H1 (cell line): ENCODE measurements at regions not wholly inside any gene's neighbourhood (a gene's known extent, or its start where the extent isn't known, plus 50 kb on each side); places are given as distances from the start of the nearest gene placed in this dataset.
A peak's percentile ranks its signal among the peaks of the same experiment; 100 is the strongest.

ENCODE experiments used
- CTCF ChIA-PET: fragments of 300-600 bp; sonication (Branson Sonifier 250); formaldehyde crosslinking; loops from one replicate; lab custom pipeline; 2021; ENCODE audit not compliant: partially characterized antibody; lab: Charles Lee
- POLR2A ChIA-PET: fragments of 300-600 bp; sonication (Branson Sonifier 250); formaldehyde crosslinking; loops from one replicate; lab custom pipeline; 2021; ENCODE audit warnings: inconsistent platforms; ENCODE audit not compliant: partially characterized antibody; lab: Charles Lee
- DNase-seq, 2 experiments: peaks; one replicate each; pipeline versions ENCODE4 v3.0.0 to v3.0.0-alpha.2; 2010 to 2022; ENCODE audit warnings: low spot score in 2 of 2, low read depth in 1 of 2, mixed read lengths in 1 of 2
- FAIRE-seq: peaks from 2 replicates; lab custom pipeline; 2011; peaks lifted over from hg19 to GRCh38; lab: Jason Lieb, UNC
- H2AFZ ChIP-seq: 2 replicates; pipeline ENCODE4 v1.8.1; 2012; ENCODE audit warnings: low read length, inconsistent platforms
- H2AK5ac ChIP-seq: 2 replicates; pipeline ENCODE4 v1.6.1; 2013; ENCODE audit warnings: low read depth, low read length
- H2BK120ac ChIP-seq: replicated peaks from 2 replicates; pipeline ENCODE3; 2013; ENCODE audit warnings: low read depth, low read length, inconsistent platforms
- H2BK12ac ChIP-seq: 2 replicates; pipeline ENCODE4 v1.6.1; 2013; ENCODE audit warnings: low read depth, low read length
- H2BK15ac ChIP-seq: 2 replicates; pipeline ENCODE4 v1.6.1; 2013; ENCODE audit warnings: low read length
- H2BK20ac ChIP-seq: 2 replicates; pipeline ENCODE4 v1.6.1; 2013; ENCODE audit warnings: low read length
- H2BK5ac ChIP-seq: 2 replicates; pipeline ENCODE4 v1.6.1; 2013; ENCODE audit warnings: low read depth, low read length
- H3K14ac ChIP-seq: 2 replicates; pipeline ENCODE4 v1.6.1; 2013; ENCODE audit warnings: inconsistent platforms; ENCODE audit not compliant: insufficient read length
- H3K18ac ChIP-seq: 2 replicates; pipeline ENCODE4 v1.6.1; 2013; ENCODE audit warnings: low read length; ENCODE audit errors: extremely low read depth
- H3K23ac ChIP-seq: 2 replicates; pipeline ENCODE4 v1.6.1; 2013; ENCODE audit warnings: inconsistent platforms; ENCODE audit not compliant: insufficient read length
- H3K23me2 ChIP-seq: 2 replicates; pipeline ENCODE4 v1.6.1; 2013; ENCODE audit warnings: low read depth, low read length
- H3K27ac ChIP-seq: 2 replicates; pipeline ENCODE4 v1.6.1; 2011; ENCODE audit warnings: low read depth, low read length, inconsistent platforms
- H3K27me3 ChIP-seq, 4 experiments: replicated peaks in 1 of 4; 1 replicate in 1 of 4; 2 replicates in 3 of 4; pipeline versions ENCODE4 v1.6.1 to v1.8.1; 2011 to 2013; ENCODE audit warnings: low read length in 3 of 4, mild to moderate bottlenecking in 3 of 4, inconsistent platforms in 2 of 4, mixed read lengths in 2 of 4, moderate library complexity in 1 of 4; ENCODE audit not compliant: control insufficient read depth in 3 of 4, insufficient read depth in 3 of 4; ENCODE audit errors: extremely low read depth in 1 of 4
- H3K36me3 ChIP-seq, 4 experiments: 2 replicates each; pipeline versions ENCODE4 v1.6.1 to v1.8.1; 2011 to 2013; ENCODE audit warnings: mild to moderate bottlenecking in 4 of 4, low read length in 3 of 4, moderate library complexity in 2 of 4, control low read depth in 1 of 4, inconsistent platforms in 1 of 4; ENCODE audit not compliant: insufficient read depth in 4 of 4, control insufficient read depth in 2 of 4
- H3K4ac ChIP-seq: replicated peaks from 2 replicates; pipeline ENCODE3; 2013; ENCODE audit warnings: low read length, low read depth, mixed read lengths, inconsistent platforms; ENCODE audit not compliant: insufficient read length
- H3K4me1 ChIP-seq, 4 experiments: replicated peaks in 1 of 4; 1 replicate in 1 of 4; 2 replicates in 3 of 4; pipeline versions ENCODE4 v1.6.1 to v1.8.1; 2011 to 2013; ENCODE audit warnings: low read length in 3 of 4, inconsistent platforms in 2 of 4, mixed read lengths in 1 of 4; ENCODE audit not compliant: insufficient read depth in 4 of 4, control insufficient read depth in 3 of 4
- H3K4me2 ChIP-seq, 2 experiments: 2 replicates each; pipeline versions ENCODE4 v1.6.1 to v1.8.1; 2011 to 2013; ENCODE audit warnings: low read depth in 2 of 2, low read length in 2 of 2, control low read depth in 1 of 2, inconsistent platforms in 1 of 2, mild to moderate bottlenecking in 1 of 2; ENCODE audit not compliant: insufficient read depth in 1 of 2
- H3K4me3 ChIP-seq, 4 experiments: fragments of 200-600, 300-600 bp in 1 of 4; sonication (generic), shearing (Covaris generic), sonication (Bioruptor Twin) in 1 of 4; 2 replicates each; pipeline versions ENCODE4 v1.5.1 to v1.8.1; 2011 to 2016; ENCODE audit warnings: low read length in 4 of 4, low read depth in 3 of 4, control low read depth in 2 of 4, inconsistent platforms in 2 of 4, mild to moderate bottlenecking in 2 of 4, mixed read lengths in 1 of 4, moderate library complexity in 1 of 4; ENCODE audit not compliant: insufficient read depth in 2 of 4; ENCODE audit errors: extremely low read depth in 1 of 4
- H3K56ac ChIP-seq: replicated peaks from 2 replicates; pipeline ENCODE3; 2013; ENCODE audit warnings: low read depth, mild to moderate bottlenecking, mixed read lengths, low read length, inconsistent platforms; ENCODE audit not compliant: insufficient read length
- H3K79me1 ChIP-seq: 2 replicates; pipeline ENCODE4 v1.6.1; 2013; ENCODE audit warnings: low read depth, low read length, control low read depth
- H3K79me2 ChIP-seq, 2 experiments: 2 replicates each; pipeline versions ENCODE4 v1.6.1 to v1.8.1; 2012 to 2013; ENCODE audit warnings: low read length in 2 of 2, mild to moderate bottlenecking in 2 of 2, inconsistent platforms in 1 of 2; ENCODE audit not compliant: insufficient read depth in 2 of 2, control insufficient read depth in 1 of 2
- H3K9ac ChIP-seq, 4 experiments: replicated peaks in 1 of 4; 1 replicate in 1 of 4; 2 replicates in 3 of 4; pipeline versions ENCODE4 v1.6.1 to v1.8.1; 2011 to 2013; ENCODE audit warnings: low read depth in 3 of 4, low read length in 3 of 4, control low read depth in 2 of 4, mild to moderate bottlenecking in 2 of 4, moderate library complexity in 2 of 4, inconsistent platforms in 1 of 4; ENCODE audit errors: extremely low read depth in 1 of 4
- H3K9me3 ChIP-seq, 2 experiments: 2 replicates each; pipeline versions ENCODE4 v1.6.1 to v1.8.1; 2012 to 2013; ENCODE audit warnings: mild to moderate bottlenecking in 2 of 2, moderate library complexity in 2 of 2, control low read depth in 1 of 2, inconsistent platforms in 1 of 2, low read depth in 1 of 2, low read length in 1 of 2, mixed read lengths in 1 of 2; ENCODE audit not compliant: insufficient read depth in 2 of 2
- H4K20me1 ChIP-seq, 2 experiments: replicated peaks in 1 of 2; 2 replicates each; pipeline versions ENCODE3 to v1.8.1; 2011 to 2013; ENCODE audit warnings: inconsistent platforms in 2 of 2, low read length in 2 of 2, mild to moderate bottlenecking in 1 of 2; ENCODE audit not compliant: insufficient read depth in 2 of 2, control insufficient read depth in 1 of 2
- H4K5ac ChIP-seq: 2 replicates; pipeline ENCODE4 v1.6.1; 2013; ENCODE audit warnings: low read length, low read depth, mixed read lengths, inconsistent platforms; ENCODE audit not compliant: insufficient read length
- H4K8ac ChIP-seq: 2 replicates; pipeline ENCODE4 v1.8.0; 2013; ENCODE audit warnings: mild to moderate bottlenecking, moderate library complexity, low read length, inconsistent platforms; ENCODE audit not compliant: insufficient read depth; ENCODE audit errors: extremely low read depth
- H4K91ac ChIP-seq: replicated peaks from 2 replicates; pipeline ENCODE3; 2013; ENCODE audit warnings: low read length, mixed read lengths, inconsistent platforms; ENCODE audit not compliant: insufficient read length
- ASH2L ChIP-seq: fragments of 200-600, 300-600 bp; sonication (generic); IDR thresholded peaks from one replicate; pipeline ENCODE4 v1.7.1; 2017; ENCODE audit warnings: low read length
- HDAC2 ChIP-seq, 2 experiments: fragments of 300-600 bp in 1 of 2; sonication (generic) in 1 of 2; IDR thresholded peaks; 2 replicates each; pipeline ENCODE4 v1.6.1; 2011 to 2012; ENCODE audit warnings: low read depth in 2 of 2, low read length in 2 of 2, mild to moderate bottlenecking in 2 of 2, moderate library complexity in 2 of 2, borderline replicate concordance in 1 of 2, inconsistent platforms in 1 of 2
- MAFK ChIP-seq: IDR thresholded peaks from 2 replicates; pipeline ENCODE4 v1.6.1; 2012; ENCODE audit warnings: low read depth, mild to moderate bottlenecking, improper control_type of control experiment, low read length
- NANOG ChIP-seq: IDR thresholded peaks from 2 replicates; pipeline ENCODE4 v1.6.1; 2011; ENCODE audit warnings: low read length, low read depth, mild to moderate bottlenecking, inconsistent platforms; ENCODE audit not compliant: insufficient read depth, poor library complexity, severe bottlenecking
- PHF8 ChIP-seq: fragments of 200-600 bp; sonication (generic); conservative IDR thresholded peaks from 2 replicates; pipeline ENCODE4 v1.7.1; 2012; ENCODE audit warnings: low read depth, mild to moderate bottlenecking, inconsistent platforms, low read length, moderate library complexity
- WGBS, 2 experiments: shearing (Covaris generic) in 1 of 2; methylation state at CpG; one replicate each; pipeline versions ENCODE4 v1.1.6 to v1.1.7; 2013 to 2015; ENCODE audit warnings: low lambda C conversion rate in 2 of 2, mixed read lengths in 2 of 2, inconsistent platforms in 1 of 2, low coverage in 1 of 2, missing lambda C conversion rate in 1 of 2; ENCODE audit not compliant: insufficient replicate concordance in 2 of 2, insufficient coverage in 1 of 2, insufficient read length in 1 of 2; ENCODE audit errors: extremely low coverage in 1 of 2, missing lambda C conversion rate in 1 of 2; 5-methylcytosine and 5-hydroxymethylcytosine counted together
- TF ChIP-seq, protein P1 (sequence below): IDR thresholded peaks from 2 replicates; pipeline ENCODE4 v1.6.1; 2012; ENCODE audit warnings: inconsistent platforms

DNA sequence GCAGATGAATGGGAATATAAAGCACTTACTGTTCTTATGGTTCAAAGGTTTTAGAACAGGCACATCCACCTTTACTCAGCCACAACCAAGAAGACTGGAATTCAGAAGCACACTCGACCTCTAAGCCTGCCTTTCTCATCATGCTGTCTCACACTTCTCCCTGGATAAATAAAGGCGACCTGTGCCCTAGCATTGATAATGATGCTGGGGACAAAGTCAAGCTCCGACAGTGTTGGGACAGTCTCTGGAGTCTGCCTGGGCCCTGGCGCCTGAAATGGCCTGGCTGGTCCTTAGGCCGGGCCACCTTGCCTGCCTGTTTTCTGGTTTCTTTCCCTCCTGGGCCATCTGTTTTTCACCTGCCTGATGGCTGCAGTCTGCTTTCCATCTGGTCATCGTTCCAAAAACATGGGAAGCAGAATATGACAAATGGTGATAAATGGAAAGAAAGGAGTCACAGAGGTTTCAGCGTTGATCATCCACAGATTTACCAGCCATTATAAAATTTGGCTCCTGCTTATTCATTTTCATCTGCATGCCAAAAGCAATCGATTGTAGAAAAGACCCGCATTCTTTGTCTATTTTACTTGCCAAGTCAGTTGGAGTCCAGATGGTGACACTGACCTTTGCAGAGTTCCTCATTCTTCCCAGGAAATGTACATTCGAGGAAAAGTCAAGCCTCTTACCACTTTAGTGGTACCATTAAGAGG is 91.2 kb upstream of the KCNJ15 start:
- no peaks in the 10 kb centered on the region for H3K23me2 ChIP-seq
- no peak overlapping the region for H3K27ac ChIP-seq
- H4K8ac ChIP-seq: no peak overlapping the region
- H3K4me3 ChIP-seq: no peak overlapping the region
- H3K56ac ChIP-seq: no peak overlapping the region
- no peak overlapping the region for H3K18ac ChIP-seq
- H3K79me1 ChIP-seq: no peaks in the 10 kb centered on the region
- H2BK5ac ChIP-seq: no peak overlapping the region
- H4K91ac ChIP-seq: no peak overlapping the region
- CTCF ChIA-PET: interaction anchor here (1.4 to 12.0 kb wide), 2 partner anchors 163 to 188 kb away, joined by 5 to 366 read pairs; no protein-coding TSS in a partner anchor
- no peaks in the 10 kb centered on the region for H3K36me3 ChIP-seq
- no peak overlapping the region for H3K14ac ChIP-seq
- no peak overlapping the region for H3K23ac ChIP-seq
- no peak overlapping the region for H2BK12ac ChIP-seq
- H2BK20ac ChIP-seq: no peak overlapping the region
- no peak overlapping the region for H2BK120ac ChIP-seq
- H3K9ac ChIP-seq: no peak overlapping the region
- H2AK5ac ChIP-seq: no peak overlapping the region
- no peak overlapping the region for H3K4me2 ChIP-seq
- H4K5ac ChIP-seq: no peak overlapping the region
- H2BK15ac ChIP-seq: no peak overlapping the region
- no peaks in the 10 kb centered on the region for H3K4me1 ChIP-seq
- 0 out of 2 replicates have a peak overlapping the region, but pooled peaks have one; percentile 27 for H2AFZ ChIP-seq
- no peaks in the 10 kb centered on the region for H3K79me2 ChIP-seq
- H3K4ac ChIP-seq: no peak overlapping the region
- H3K9me3 ChIP-seq: no peaks in the 10 kb centered on the region
- H4K20me1 ChIP-seq: no peaks in the 10 kb centered on the region
- POLR2A ChIA-PET: no interaction called here
- no peaks in the 10 kb centered on the region for H3K27me3 ChIP-seq
- FAIRE-seq (no peak), DNase-seq (no peak)
- WGBS, 2 experiments: 94% methylated on average over 10 of the region's 10 CpGs; no CpG with 5 or more reads in 1 of the 2 experiments
- TF ChIP-seq HDAC2 (IDR thresholded peaks at IDR 0.05; ENCODE audit: borderline replicate concordance in 1 of 2, low read depth in 2 of 2, low read length in 2 of 2): no peak
- TF ChIP-seq MAFK: no peak
- TF ChIP-seq, protein P1, sequence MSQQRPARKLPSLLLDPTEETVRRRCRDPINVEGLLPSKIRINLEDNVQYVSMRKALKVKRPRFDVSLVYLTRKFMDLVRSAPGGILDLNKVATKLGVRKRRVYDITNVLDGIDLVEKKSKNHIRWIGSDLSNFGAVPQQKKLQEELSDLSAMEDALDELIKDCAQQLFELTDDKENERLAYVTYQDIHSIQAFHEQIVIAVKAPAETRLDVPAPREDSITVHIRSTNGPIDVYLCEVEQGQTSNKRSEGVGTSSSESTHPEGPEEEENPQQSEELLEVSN: no peak
- TF ChIP-seq NANOG: no peak
- no peak for TF ChIP-seq PHF8
- TF ChIP-seq ASH2L: no peak
